ENCODE measurements at regions not wholly inside any gene's neighbourhood (a gene's known extent, or its start where the extent isn't known, plus 50 kb on each side); places are given as distances from the start of the nearest gene placed in this dataset.
A peak's percentile ranks its signal among the peaks of the same experiment; 100 is the strongest.

DNA sequence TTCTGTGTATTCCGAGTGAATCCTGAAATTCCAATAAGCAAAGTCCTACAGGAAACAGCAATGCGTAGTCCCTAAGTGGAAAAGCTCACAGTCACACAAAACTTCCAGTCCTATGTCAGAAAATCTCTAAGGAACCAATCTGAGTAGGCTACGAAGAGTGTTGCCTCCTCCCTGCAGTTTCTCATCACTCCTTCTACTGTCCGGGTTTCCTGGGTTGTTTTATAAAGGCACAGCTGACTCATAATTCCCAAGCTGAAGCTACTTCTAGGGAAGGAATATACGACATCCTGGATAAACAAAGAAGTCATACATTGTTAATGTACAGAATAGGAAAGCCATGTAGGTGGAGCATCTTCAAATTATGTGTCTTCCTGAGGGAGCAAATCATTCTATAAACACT lies 65.7 kb upstream of the RGMA start:
- no peak overlapping the region for H3K27ac ChIP-seq
- H3K4me1 ChIP-seq = peaks cover 0 to 6% of the 10 kb centered on the region in 2 donors
- no peak for DNase-seq (ENCODE audit: low spot score in 2 of 2)
- no peaks in the 10 kb centered on the region for H3K27me3 ChIP-seq
- no peaks in the 10 kb centered on the region for H3K36me3 ChIP-seq
- peaks cover 0 to 8% of the 10 kb centered on the region in 2 donors for H3K9me3 ChIP-seq
- intact Hi-C loops (cut with DNase I; ENCODE audit: low total_unique reads) = no loop called here
- no peak overlapping the region for H3K4me3 ChIP-seq
- TF ChIP-seq POLR2A (IDR thresholded peaks at IDR 0.05) (no peak), POLR2AphosphoS5 (IDR thresholded peaks at IDR 0.05) (no peak), CTCF (IDR thresholded peaks at IDR 0.05) (no peak)

- Histone ChIP-seq H3K27ac (no peak overlapping the region), H3K27me3 (no peaks in the 10 kb centered on the region), H3K36me3 (no peaks in the 10 kb centered on the region), H3K4me1 (peaks cover 0 to 6% of the 10 kb centered on the region in 2 donors), H3K9me3 (peaks cover 0 to 8% of the 10 kb centered on the region in 2 donors), H3K4me3 (no peak overlapping the region)
- intact Hi-C loops (cut with DNase I; ENCODE audit: low total_unique reads) = no loop called here
- peak; percentile 57 to 86 for DNase-seq (ENCODE audit: low spot score in 2 of 2)
- TF ChIP-seq POLR2AphosphoS5 (IDR thresholded peaks at IDR 0.05) (peak; percentile 36 to 84 (median 38)), POLR2A (IDR thresholded peaks at IDR 0.05) (no peak), CTCF (IDR thresholded peaks at IDR 0.05) (no peak)
Measured at GRCh38 chr15:93152951-93153350, 63.9 kb upstream of the RGMA start.

DNA sequence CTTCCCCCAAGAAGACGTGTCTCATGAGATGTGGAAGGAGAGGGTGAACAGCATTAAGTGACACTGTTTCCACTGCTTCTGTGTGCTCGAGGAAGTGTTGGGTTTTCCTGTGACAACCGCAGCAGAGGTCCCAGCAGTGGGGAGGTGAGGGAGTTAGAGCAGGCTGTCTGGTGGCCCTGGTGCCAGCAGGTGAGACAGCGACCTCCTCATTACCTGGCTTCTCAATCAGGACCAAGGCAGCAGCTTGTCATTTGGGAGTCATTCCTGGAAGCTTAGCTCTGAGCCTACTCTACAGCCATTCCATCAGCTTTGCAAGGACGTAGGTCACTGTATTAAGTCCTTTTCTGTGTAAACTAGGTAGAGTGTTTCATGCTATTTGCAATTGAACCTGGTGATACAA lies 63.3 kb upstream of the RGMA start:
- peaks cover 0 to 6% of the 10 kb centered on the region in 2 donors for H3K4me1 ChIP-seq
- H3K27ac ChIP-seq = no peak overlapping the region
- intact Hi-C loops (cut with DNase I; ENCODE audit: low total_unique reads) = no loop called here
- H3K4me3 ChIP-seq = no peak overlapping the region
- no peak for DNase-seq (ENCODE audit: low spot score in 2 of 2)
- no peak for TF ChIP-seq POLR2AphosphoS5 (IDR thresholded peaks at IDR 0.05)
- no peak for TF ChIP-seq CTCF (IDR thresholded peaks at IDR 0.05)
- no peak for TF ChIP-seq POLR2A (IDR thresholded peaks at IDR 0.05)
- no peaks in the 10 kb centered on the region for H3K36me3 ChIP-seq
- H3K27me3 ChIP-seq = no peaks in the 10 kb centered on the region
- H3K9me3 ChIP-seq = peaks cover 0 to 8% of the 10 kb centered on the region in 2 donors

DNA sequence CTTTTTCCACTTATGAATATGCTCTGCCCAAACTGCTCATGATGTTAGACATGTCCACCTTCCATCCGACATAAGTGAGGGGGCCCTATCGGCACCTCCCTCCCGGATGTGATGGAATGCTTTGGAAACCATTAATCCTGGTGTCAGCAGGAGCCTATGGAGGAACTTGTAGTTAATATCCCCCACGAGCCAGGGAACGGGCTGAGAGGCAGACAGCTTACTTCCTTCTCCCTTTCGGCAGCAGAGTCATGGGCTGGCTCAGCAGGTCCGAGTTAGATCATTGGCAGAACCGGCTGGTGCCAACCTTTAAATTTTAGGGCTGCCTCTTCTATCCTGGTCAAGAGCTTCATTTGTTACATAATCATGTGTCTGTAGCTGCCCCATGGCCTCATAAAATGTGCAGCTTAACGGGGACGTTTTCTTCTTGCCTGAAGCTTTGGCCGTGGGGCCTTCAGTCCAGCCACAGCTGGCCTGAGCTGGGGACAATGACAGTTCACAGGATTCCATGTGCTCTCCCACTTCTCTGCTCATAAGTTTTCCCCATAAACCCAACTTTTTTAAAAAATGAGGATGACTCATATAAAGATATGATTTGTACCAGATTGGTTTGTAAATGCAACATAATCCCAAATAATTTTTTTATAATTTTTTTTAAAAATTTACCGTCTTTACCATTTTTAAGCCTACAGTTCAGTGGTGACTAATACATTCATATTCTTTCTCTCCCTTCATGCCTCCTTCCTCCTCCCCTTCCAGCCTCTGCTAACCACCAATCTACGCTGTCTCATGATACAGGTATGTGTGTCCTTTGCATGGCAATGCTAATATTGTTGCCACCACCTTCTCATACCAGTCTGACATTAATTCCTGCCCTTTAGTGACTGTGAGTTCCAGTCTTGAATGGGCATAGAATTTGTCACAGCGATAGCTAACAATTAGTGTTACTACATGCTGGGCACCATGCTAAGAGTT lies 62.2 kb upstream of the RGMA start:
- intact Hi-C loops (cut with DNase I; ENCODE audit: low total_unique reads) = no loop called here
- H3K36me3 ChIP-seq = no peaks in the 10 kb centered on the region
- peaks cover 0 to 8% of the 10 kb centered on the region in 2 donors for H3K9me3 ChIP-seq
- peaks cover 0 to 6% of the 10 kb centered on the region in 2 donors for H3K4me1 ChIP-seq
- no peak overlapping the region for H3K4me3 ChIP-seq
- TF ChIP-seq POLR2A (IDR thresholded peaks at IDR 0.05) = no peak
- no peak for TF ChIP-seq POLR2AphosphoS5 (IDR thresholded peaks at IDR 0.05)
- no peak for TF ChIP-seq CTCF (IDR thresholded peaks at IDR 0.05)
- H3K27me3 ChIP-seq = no peaks in the 10 kb centered on the region
- no peak for DNase-seq (ENCODE audit: low spot score in 2 of 2)
- no peak overlapping the region for H3K27ac ChIP-seq

- no peaks in the 10 kb centered on the region for H3K36me3 ChIP-seq
- no peaks in the 10 kb centered on the region for H3K4me1 ChIP-seq
- intact Hi-C loops (cut with DNase I; ENCODE audit: low total_unique reads) = no loop called here
- H3K9me3 ChIP-seq = no peaks in the 10 kb centered on the region
- no peaks in the 10 kb centered on the region for H3K27me3 ChIP-seq
- no peak for DNase-seq (ENCODE audit: low spot score in 2 of 2)
- TF ChIP-seq CTCF (IDR thresholded peaks at IDR 0.05) (no peak), POLR2A (IDR thresholded peaks at IDR 0.05) (no peak), POLR2AphosphoS5 (IDR thresholded peaks at IDR 0.05) (no peak)
- H3K27ac ChIP-seq = no peak overlapping the region
- H3K4me3 ChIP-seq = no peak overlapping the region
Measured at GRCh38 chr15:93146601-93147000, 57.6 kb upstream of the RGMA start.
